GM19025 (cell line): ENCODE measurements at regions not wholly inside any gene's neighbourhood (a gene's known extent, or its start where the extent isn't known, plus 50 kb on each side); places are given as distances from the start of the nearest gene placed in this dataset.

Experiments used
- ATAC-seq: cut with Tn5 transposase; IDR thresholded peaks from one replicate; pipeline ENCODE4 v1.9.1; 2021; ENCODE audit warnings: mild to moderate bottlenecking, low read depth, moderate library complexity; ENCODE audit not compliant: unreplicated experiment

GRCh38 chr2:19667085-19667484 is 234.7 kb downstream of the TTC32 start:
- no peak for ATAC-seq

DNA sequence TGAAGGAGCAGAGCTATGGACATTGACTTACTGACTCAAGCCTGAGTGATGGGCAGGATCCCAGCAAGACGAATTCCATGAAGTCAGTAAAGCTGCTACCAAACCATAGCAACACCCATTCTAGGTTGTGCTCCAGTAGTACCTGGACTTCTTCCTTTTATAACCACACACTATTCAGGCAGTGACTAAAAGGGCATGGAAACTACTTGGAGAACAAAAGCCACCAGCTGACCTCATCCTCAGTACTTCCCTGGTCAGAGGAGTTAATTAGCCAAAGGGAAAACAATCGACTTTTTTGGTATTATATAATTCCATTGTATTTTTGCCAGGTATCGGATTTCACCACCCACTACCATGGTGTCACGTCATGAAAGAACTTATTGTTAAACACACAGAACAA is 237.1 kb downstream of the TTC32 start:
- ATAC-seq: no peak

GRCh38 chr2:19659024-19659792 is 242.6 kb downstream of the TTC32 start:
- ATAC-seq: no peak

DNA sequence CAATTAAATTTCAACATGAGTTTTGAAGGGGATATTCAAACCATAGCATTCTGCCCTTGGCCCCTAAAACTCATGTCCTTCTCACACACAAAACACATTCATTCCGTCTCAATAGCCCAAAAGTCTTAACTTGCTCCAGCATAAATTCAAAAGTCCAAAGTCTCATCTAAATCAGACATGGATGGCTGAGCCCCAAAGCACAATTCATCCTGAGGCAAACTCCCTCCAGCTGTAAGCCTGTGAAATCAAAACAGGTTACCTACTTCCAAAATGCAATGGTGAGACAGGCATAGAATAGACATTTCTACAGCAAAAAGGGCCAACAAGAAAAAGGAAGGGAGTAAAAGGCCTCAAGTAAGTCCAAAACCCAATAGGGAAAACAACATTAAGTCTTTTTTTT is 245.8 kb downstream of the TTC32 start:
- no peak for ATAC-seq

GRCh38 chr2:19654310-19655090 is 247.3 kb downstream of the TTC32 start:
- ATAC-seq: no peak

DNA sequence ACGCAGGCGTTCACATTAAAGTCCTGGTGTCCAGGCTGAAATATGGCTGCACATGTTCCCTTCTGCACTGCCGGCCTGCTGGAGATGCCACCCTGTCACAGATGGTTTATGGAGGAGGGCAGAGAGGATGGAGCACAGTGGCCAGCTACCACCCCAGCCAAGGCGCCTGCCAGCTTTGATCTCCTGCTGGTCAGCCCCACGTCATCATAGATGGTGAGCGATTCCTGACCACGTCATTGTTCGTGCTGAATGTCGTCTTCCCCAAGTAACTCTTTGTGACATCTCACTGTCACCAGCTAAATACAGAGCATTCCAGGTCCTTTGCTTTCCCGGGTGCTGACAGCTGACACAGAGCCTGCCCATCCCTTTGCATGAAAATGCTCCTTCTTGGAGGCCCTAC is 248.3 kb downstream of the TTC32 start:
- no peak for ATAC-seq

- ATAC-seq: no peak
These were observed 249.0 kb downstream of the TTC32 start for GRCh38 chr2:19652811-19653210.

DNA sequence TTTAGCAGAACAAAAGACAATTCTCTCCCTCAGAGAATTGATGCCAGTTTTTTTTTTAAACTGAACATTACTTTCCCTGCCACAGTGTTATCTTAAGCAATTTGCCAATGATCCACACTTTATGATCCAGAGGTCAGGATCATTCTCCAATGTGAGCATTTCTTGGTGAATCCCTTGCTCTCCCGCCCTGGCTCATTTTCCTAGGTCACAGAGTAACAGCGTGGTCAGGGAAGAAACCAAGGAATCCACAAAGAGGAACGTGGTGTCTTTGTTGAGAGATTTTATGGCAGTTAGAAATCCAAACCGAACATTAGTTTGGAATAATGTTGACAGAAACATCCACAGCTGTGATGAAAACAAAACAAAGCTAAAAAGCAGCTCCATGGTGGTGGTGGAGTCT is 250.3 kb downstream of the TTC32 start:
- ATAC-seq: no peak

DNA sequence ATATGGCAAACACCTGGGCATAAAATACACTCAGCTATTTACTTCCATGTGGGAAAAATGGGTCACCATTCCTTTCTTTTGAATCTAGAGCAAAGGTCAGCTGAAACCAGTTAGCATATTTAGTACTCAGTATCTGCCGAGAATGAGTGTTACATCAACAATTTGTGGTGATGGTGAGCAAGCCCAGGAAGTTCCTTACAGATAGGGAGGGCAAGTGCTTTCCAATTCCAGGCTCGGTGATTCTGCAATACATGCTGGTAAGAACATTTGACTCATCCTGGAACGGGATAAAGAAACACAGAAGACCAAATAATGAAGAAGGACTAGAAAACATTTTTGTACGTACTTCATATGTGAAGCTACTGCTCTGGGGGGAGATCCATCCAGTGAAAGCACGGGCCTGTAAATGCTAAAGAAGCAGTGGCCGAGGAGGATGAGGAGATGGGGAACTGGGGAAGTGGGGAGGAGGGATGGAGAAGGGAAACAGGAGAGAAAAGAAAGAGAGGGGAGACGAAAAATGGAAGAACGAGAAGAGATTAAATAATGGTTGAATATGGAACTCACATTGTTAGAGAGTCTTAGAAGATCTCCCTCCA is 251.9 kb downstream of the TTC32 start:
- ATAC-seq: no peak

DNA sequence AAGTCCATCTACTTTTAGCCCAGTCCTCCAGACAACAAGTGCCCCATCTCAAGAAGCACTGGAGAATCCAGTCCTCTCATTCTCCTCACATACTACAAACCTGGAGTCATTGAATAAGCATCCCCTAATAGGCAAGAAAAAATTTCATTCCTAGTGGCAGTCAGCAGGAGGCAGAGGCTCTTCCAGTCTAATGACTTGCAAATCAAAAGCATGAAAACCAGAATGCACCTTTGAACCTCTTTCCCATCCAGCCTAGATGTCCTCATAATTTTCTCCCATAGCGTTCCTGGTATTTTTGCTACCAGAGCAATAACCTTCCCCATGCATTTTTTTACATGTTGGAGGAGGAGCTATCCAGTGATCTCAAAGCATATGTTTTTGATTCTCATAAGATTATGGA is 252.6 kb downstream of the TTC32 start:
- ATAC-seq: no peak

DNA sequence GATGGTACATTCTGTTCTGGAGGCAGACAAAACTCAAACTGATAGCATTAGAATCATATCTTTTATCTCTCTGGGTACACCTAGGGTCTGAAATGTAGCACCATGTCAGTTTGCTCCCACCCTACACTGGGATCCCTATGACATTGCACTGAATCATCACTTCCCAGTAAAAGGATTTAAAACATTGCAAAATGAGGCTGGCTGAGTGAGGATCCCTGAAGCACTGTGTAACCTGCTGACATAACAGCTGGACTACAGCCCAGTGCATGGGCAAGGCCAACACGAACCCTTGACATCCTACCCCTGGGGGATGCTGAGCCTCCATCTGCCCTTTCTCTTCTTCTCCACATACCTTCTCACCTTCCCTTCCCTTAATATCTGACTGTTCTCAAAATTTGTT is 253.2 kb downstream of the TTC32 start:
- no peak for ATAC-seq

GRCh38 chr2:19646987-19647386 is 254.8 kb downstream of the TTC32 start:
- no peak for ATAC-seq

GRCh38 chr2:19644763-19645162 is 257.0 kb downstream of the TTC32 start:
- ATAC-seq: no peak

DNA sequence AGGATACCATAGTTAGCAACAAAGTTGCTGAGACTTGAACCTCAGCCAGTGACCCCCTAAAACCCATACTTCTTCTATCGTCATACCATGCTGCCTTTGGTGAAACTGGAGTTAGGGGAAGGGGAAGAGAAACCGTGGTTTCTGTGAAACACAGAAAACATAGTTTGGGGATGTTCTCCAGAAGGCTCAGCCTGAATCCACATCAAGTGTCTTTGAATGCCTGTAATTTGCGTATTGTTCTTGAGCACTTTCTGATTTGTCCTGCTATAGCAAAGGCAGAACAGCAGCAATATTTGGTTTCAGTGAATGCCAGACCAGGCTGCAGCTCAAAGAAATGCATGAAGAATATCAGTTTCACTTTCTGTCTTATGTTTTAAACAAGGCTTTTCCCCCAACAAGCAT is 258.7 kb downstream of the TTC32 start:
- ATAC-seq: peak; percentile 51

GRCh38 chr2:19642501-19642900 is 259.3 kb downstream of the TTC32 start:
- ATAC-seq: no peak

DNA sequence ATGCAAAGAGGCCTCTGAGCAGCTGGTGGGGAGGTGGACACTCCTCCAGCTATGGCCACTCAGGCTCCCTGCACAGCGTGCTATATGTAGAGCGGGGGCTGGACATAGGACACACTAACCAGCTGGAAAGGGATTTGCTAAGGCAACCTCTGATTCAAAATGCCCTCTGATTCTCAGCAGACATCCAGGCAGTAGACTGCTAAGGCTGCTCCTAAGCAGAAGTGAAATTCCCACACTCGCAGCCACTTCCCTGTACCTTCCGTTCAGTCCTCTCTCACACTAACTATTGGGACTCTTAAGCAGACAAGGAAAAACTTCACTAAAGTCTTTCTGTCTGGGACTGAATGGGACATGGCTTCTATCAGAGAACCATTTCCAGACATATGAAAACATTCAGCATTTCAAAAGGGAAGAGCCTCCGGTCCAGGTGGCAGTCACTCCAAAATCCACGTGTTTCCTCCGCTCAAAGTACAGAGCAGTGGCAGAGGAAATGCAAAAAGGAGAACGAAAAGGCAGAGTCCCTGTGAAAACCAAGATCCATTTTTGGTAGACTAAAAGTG is 265.8 kb downstream of the TTC32 start:
- ATAC-seq: no peak

- ATAC-seq: no peak
These were observed 269.3 kb downstream of the TTC32 start for GRCh38 chr2:19632403-19632991.

DNA sequence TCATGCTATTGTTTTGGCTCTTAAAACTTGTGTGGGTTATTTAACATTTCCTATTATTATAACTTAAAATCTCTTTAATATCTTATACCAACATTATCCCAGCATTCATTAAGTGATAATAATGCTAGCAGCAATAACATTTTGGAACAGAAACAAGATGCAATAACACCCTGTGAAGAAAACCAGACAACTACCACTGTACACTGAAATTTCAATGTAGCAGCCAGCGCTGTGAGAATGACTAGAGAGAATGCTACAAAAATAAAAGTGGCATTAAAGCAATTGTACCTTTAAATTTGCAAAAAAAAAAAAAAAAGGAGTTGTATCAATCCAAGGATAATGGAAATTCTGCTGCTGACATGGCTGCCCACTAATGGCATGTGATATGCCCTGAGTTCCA is 269.9 kb downstream of the TTC32 start:
- ATAC-seq: no peak

DNA sequence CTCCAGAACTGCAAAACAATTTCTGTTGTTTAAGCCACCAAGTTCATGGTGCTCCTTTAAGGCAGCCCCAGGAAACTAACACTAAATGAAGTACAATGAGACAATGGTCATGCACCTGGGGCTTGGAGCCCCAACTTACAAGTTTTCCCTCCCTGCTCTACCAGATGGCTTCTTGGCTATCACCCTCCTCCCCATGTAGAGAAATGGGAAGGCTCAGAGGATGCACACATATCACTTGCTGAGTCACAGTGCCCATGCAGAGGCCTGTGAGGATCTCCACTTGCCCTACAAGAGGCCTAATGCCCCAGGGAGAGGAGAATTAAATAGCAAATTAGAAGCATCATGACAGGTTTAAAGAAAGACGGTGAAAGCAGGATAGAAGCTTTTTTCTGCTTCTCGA is 270.9 kb downstream of the TTC32 start:
- no peak for ATAC-seq

- no peak for ATAC-seq
These were observed 268.9 kb upstream of the OSR1 start for GRCh38 chr2:19627359-19627758.

DNA sequence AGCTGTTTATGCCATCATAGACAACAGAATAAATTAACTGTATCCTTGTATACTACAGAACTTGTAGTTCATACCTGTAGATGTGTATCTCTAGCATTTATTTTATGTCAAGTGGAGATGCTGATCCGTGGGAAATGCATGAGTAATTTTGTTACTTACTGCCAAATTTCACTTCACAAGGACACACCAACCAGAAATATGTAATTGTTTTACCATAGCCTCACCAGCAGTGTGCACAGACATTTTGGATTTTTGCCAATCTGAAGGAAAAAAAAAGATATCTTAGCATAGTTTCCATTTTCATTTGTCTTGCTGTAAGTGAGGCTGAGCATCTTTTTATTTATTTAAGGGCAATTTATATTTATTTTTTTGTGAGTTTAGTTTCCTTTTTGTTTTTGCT is 265.1 kb upstream of the OSR1 start:
- no peak for ATAC-seq
